ENCODE measurements at regions not wholly inside any gene's neighbourhood (a gene's known extent, or its start where the extent isn't known, plus 50 kb on each side); places are given as distances from the start of the nearest gene placed in this dataset.

GRCh38 chr6:51382847-51383246 lies 564.2 kb downstream of the TFAP2B start (continued):
- no peak for TF ChIP-seq ZNF462 (CRISPR knock-in tag; IDR thresholded peaks at IDR 0.05)
- no peak for TF ChIP-seq CREB1 (CRISPR knock-in tag; IDR thresholded peaks at IDR 0.05; ENCODE audit: low read depth)
- no peak for TF ChIP-seq JUNB (IDR thresholded peaks at IDR 0.05; ENCODE audit: unreplicated experiment)
- TF ChIP-seq ZNF331 (CRISPR knock-in tag; IDR thresholded peaks at IDR 0.05; ENCODE audit: low read depth), result no peak
- TF ChIP-seq POLR2AphosphoS5 (IDR thresholded peaks at IDR 0.05; ENCODE audit: low read depth), result no peak
- TF ChIP-seq ETS1 (IDR thresholded peaks at IDR 0.05), result no peak
- TF ChIP-seq ZNF114 (CRISPR knock-in tag; IDR thresholded peaks at IDR 0.05), result no peak
- TF ChIP-seq EZH2phosphoT487 (IDR thresholded peaks at IDR 0.05; ENCODE audit: unreplicated experiment), result no peak

- Mint-ChIP-seq H3K9me3 (peaks cover 2% of the 10 kb centered on the region; the same call in 1 of the 3 replicates), H3K4me3 (no peak overlapping the region), H3K4me1 (peaks cover 9% of the 10 kb centered on the region; the same call in 2 of the 3 replicates), H3K27ac (no peak overlapping the region), H3K27me3 (ENCODE audit: insufficient read depth, low read depth, poor library complexity) (no peaks in the 10 kb centered on the region), H3K36me3 (ENCODE audit: low read depth) (no peaks in the 10 kb centered on the region)
- Histone ChIP-seq H3F3A (replicated peaks; ENCODE audit: low read depth) (no peaks in the 10 kb centered on the region), H3K27me3 (ENCODE audit: insufficient read depth) (no peaks in the 10 kb centered on the region), H3K9me2 (ENCODE audit: insufficient read depth) (no peaks in the 10 kb centered on the region), H3K4me2 (no peak overlapping the region), H3K27ac (ENCODE audit: low read depth) (no peak overlapping the region), H3K79me2 (replicated peaks; ENCODE audit: insufficient read depth) (no peaks in the 10 kb centered on the region), H4K20me1 (replicated peaks; ENCODE audit: insufficient read depth) (no peaks in the 10 kb centered on the region), H2AFZ (no peak overlapping the region), H3K4me1 (ENCODE audit: insufficient read depth) (peaks cover 4% of the 10 kb centered on the region; the same call in 1 of the 2 replicates), H3K36me3 (ENCODE audit: insufficient read depth) (no peaks in the 10 kb centered on the region), H3K4me3 (no peak overlapping the region)
- no peak for ATAC-seq
- DNase-seq (ENCODE audit: low spot score), result no peak
- no peak for TF ChIP-seq EZH2phosphoT487 (IDR thresholded peaks at IDR 0.05; ENCODE audit: unreplicated experiment)
- TF ChIP-seq ZNF462 (CRISPR knock-in tag; IDR thresholded peaks at IDR 0.05), result no peak
- no peak for TF ChIP-seq NANOG (IDR thresholded peaks at IDR 0.05; ENCODE audit: borderline replicate concordance)
- no peak for TF ChIP-seq CREB1 (CRISPR knock-in tag; IDR thresholded peaks at IDR 0.05; ENCODE audit: low read depth)
These were observed 566.1 kb downstream of the TFAP2B start for GRCh38 chr6:51384736-51385135.
